Mammary epithelial cell (primary cell): ENCODE measurements at regions not wholly inside any gene's neighbourhood (a gene's known extent, or its start where the extent isn't known, plus 50 kb on each side); places are given as distances from the start of the nearest gene placed in this dataset.

ENCODE experiments used
- EZH2 ChIP-seq: IDR thresholded peaks from 2 replicates; pipeline ENCODE4 v1.6.1; 2012; ENCODE audit warnings: low read length, inconsistent platforms, borderline replicate concordance
- TF ChIP-seq, protein P1 (sequence below), 2 donors: IDR thresholded peaks in 1 of 2; conservative IDR thresholded peaks in 1 of 2; 2 replicates each; pipeline ENCODE4 v1.5.1; 2011 to 2012; ENCODE audit warnings: inconsistent platforms in 2 of 2, low read length in 2 of 2, mild to moderate bottlenecking in 2 of 2, control low read depth in 1 of 2, low read depth in 1 of 2; ENCODE audit not compliant: insufficient read depth in 1 of 2; ENCODE audit errors: extremely low read depth in 1 of 2

DNA sequence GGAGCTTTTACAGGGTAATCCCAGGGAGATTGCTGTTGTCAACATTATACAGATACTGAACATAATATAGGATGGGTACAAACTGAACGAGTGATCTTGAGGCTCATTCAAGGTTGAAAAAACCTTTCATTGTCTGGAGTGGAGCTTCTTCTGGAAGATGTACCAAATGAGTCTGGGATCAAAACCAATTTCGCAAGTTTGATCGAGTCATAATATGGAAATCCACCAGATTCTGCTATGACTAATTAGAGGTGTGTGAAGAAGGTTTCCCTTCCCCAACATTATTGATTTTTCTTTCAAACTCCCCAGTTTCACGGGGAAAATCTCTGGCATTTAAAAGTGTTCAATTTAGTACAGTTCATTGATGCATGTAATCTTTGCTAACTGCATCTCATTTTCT, 324.1 kb downstream of the ZFHX3 start:
- TF ChIP-seq, protein P1, sequence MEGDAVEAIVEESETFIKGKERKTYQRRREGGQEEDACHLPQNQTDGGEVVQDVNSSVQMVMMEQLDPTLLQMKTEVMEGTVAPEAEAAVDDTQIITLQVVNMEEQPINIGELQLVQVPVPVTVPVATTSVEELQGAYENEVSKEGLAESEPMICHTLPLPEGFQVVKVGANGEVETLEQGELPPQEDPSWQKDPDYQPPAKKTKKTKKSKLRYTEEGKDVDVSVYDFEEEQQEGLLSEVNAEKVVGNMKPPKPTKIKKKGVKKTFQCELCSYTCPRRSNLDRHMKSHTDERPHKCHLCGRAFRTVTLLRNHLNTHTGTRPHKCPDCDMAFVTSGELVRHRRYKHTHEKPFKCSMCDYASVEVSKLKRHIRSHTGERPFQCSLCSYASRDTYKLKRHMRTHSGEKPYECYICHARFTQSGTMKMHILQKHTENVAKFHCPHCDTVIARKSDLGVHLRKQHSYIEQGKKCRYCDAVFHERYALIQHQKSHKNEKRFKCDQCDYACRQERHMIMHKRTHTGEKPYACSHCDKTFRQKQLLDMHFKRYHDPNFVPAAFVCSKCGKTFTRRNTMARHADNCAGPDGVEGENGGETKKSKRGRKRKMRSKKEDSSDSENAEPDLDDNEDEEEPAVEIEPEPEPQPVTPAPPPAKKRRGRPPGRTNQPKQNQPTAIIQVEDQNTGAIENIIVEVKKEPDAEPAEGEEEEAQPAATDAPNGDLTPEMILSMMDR (conservative IDR thresholded peaks at IDR 0.05 in 1 of 2, IDR thresholded peaks at IDR 0.05 in 1 of 2; ENCODE audit: extremely low read depth in 1 of 2, insufficient read depth in 1 of 2, low read depth in 1 of 2, low read length in 2 of 2), result no peak
- no peak for TF ChIP-seq EZH2
